Caco-2 (cell line): ENCODE measurements at regions not wholly inside any gene's neighbourhood (a gene's known extent, or its start where the extent isn't known, plus 50 kb on each side); places are given as distances from the start of the nearest gene placed in this dataset.

Experiments
- BruUV-seq: library from RNA; stranded (reverse); fragments of 400-500 nt; replicated peaks from 2 replicates; lab custom pipeline; 2021; lab: Mats Ljungman, UMichigan
- CTCF ChIA-PET: fragments of 300-600 bp; sonication (Branson Sonifier 250); formaldehyde crosslinking; loops from one replicate; lab custom pipeline; 2022; ENCODE audit warnings: antibody characterized with exemption; lab: Charles Lee
- POLR2A ChIA-PET: fragments of 300-600 bp; sonication (Branson Sonifier 250); formaldehyde crosslinking; loops from one replicate; lab custom pipeline; 2022; ENCODE audit warnings: antibody characterized with exemption; lab: Charles Lee
- DNase-seq, 2 experiments: peaks; one replicate each; pipeline versions ENCODE4 v3.0.0 to v3.0.0-alpha.2; 2020 to 2022
- H3K27me3 ChIP-seq: replicated peaks from 2 replicates; pipeline ENCODE4 v1.6.0; 2011; ENCODE audit warnings: low read length; ENCODE audit not compliant: control insufficient read depth, insufficient read depth
- H3K36me3 ChIP-seq: 2 replicates; pipeline ENCODE4 v1.5.1; 2011; ENCODE audit warnings: low read length; ENCODE audit not compliant: control insufficient read depth, insufficient read depth
- H3K4me1 ChIP-seq: fragments of 250-450 bp; sonication (Bioruptor Pico); 2 replicates; pipeline ENCODE4 v1.5.1; 2020; ENCODE audit warnings: mild to moderate bottlenecking
- H3K4me3 ChIP-seq: 2 replicates; pipeline ENCODE4 v1.5.1; 2011; ENCODE audit warnings: low read depth, mild to moderate bottlenecking, control low read depth, low read length
- H3K9me3 ChIP-seq: fragments of 250-450 bp; sonication (Bioruptor Pico); 2 replicates; pipeline ENCODE4 v1.5.1; 2020; ENCODE audit warnings: mild to moderate bottlenecking, moderate library complexity
- H3K27ac Mint-ChIP-seq: one replicate; pipeline ENCODE4 v1.8.0; 2022; ENCODE audit warnings: mixed read lengths; ENCODE audit not compliant: unreplicated experiment
- H3K27me3 Mint-ChIP-seq: one replicate; pipeline ENCODE4 v1.8.0; 2022; ENCODE audit warnings: mixed read lengths; ENCODE audit not compliant: insufficient read depth, unreplicated experiment
- H3K36me3 Mint-ChIP-seq: one replicate; pipeline ENCODE4 v1.8.0; 2022; ENCODE audit warnings: mild to moderate bottlenecking, mixed read lengths; ENCODE audit not compliant: insufficient read depth, unreplicated experiment
- H3K4me1 Mint-ChIP-seq: one replicate; pipeline ENCODE4 v1.8.0; 2022; ENCODE audit warnings: low read depth, mixed read lengths; ENCODE audit not compliant: unreplicated experiment
- H3K4me3 Mint-ChIP-seq: one replicate; pipeline ENCODE4 v1.8.0; 2022; ENCODE audit warnings: mild to moderate bottlenecking, moderate library complexity, mixed read lengths; ENCODE audit not compliant: unreplicated experiment
- H3K9me3 Mint-ChIP-seq: one replicate; pipeline ENCODE4 v1.8.0; 2022; ENCODE audit warnings: mixed read lengths; ENCODE audit not compliant: unreplicated experiment
- intact Hi-C: fragments of 100-400 bp; cut with micrococcal nuclease; formaldehyde crosslinking; loops from one replicate; pipeline ENCODE4 v1.10.0; 2022; ENCODE audit not compliant: unreplicated experiment
- TF ChIP-seq, protein P1 (sequence below), 2 experiments: fragments of 200-600 bp in 1 of 2; IDR thresholded peaks; 1 replicate in 1 of 2; 2 replicates in 1 of 2; pipeline versions ENCODE4 v1.5.1 to v1.8.0; 2011 to 2022; ENCODE audit warnings: antibody characterized with exemption in 1 of 2, control low read depth in 1 of 2, inconsistent platforms in 1 of 2, low read depth in 1 of 2, low read length in 1 of 2, mild to moderate bottlenecking in 1 of 2, moderate library complexity in 1 of 2; ENCODE audit not compliant: insufficient read depth in 1 of 2, severe bottlenecking in 1 of 2, unreplicated experiment in 1 of 2

DNA sequence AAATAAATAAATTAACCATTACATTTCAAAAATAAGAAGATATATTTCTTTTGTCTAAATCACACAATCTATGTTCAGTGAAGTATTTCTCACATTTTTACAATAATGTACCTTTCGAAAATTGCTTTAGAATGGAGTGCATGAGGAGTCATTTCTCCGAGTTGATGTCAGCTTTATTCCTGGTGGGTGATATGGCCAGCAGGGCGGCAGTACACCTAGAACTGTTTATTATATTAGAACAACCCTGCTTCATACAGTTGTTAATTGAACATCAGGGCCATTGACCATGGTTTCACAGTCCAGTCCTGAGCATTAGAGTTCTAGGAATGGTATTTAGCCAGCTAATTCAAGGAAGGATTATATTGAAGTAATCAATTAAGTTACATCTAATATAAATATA is 696.3 kb upstream of the SLC10A2 start:
- Histone ChIP-seq H3K9me3 (no peaks in the 10 kb centered on the region), H3K4me1 (no peaks in the 10 kb centered on the region), H3K36me3 (no peaks in the 10 kb centered on the region), H3K27me3 (no peaks in the 10 kb centered on the region), H3K4me3 (no peak overlapping the region)
- Mint-ChIP-seq H3K4me1 (no peaks in the 10 kb centered on the region), H3K27me3 (no peaks in the 10 kb centered on the region), H3K9me3 (no peaks in the 10 kb centered on the region), H3K4me3 (no peak overlapping the region), H3K27ac (no peak overlapping the region), H3K36me3 (no peaks in the 10 kb centered on the region)
- CTCF ChIA-PET, result no interaction called here
- TF ChIP-seq, protein P1, sequence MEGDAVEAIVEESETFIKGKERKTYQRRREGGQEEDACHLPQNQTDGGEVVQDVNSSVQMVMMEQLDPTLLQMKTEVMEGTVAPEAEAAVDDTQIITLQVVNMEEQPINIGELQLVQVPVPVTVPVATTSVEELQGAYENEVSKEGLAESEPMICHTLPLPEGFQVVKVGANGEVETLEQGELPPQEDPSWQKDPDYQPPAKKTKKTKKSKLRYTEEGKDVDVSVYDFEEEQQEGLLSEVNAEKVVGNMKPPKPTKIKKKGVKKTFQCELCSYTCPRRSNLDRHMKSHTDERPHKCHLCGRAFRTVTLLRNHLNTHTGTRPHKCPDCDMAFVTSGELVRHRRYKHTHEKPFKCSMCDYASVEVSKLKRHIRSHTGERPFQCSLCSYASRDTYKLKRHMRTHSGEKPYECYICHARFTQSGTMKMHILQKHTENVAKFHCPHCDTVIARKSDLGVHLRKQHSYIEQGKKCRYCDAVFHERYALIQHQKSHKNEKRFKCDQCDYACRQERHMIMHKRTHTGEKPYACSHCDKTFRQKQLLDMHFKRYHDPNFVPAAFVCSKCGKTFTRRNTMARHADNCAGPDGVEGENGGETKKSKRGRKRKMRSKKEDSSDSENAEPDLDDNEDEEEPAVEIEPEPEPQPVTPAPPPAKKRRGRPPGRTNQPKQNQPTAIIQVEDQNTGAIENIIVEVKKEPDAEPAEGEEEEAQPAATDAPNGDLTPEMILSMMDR (IDR thresholded peaks at IDR 0.05; ENCODE audit: insufficient read depth in 1 of 2, low read depth in 1 of 2, low read length in 1 of 2, severe bottlenecking in 1 of 2, unreplicated experiment in 1 of 2), result no peak
- intact Hi-C loops, result no loop called here
- BruUV-seq, result no TSS peak
- no peak for DNase-seq
- POLR2A ChIA-PET, result no interaction called here

DNA sequence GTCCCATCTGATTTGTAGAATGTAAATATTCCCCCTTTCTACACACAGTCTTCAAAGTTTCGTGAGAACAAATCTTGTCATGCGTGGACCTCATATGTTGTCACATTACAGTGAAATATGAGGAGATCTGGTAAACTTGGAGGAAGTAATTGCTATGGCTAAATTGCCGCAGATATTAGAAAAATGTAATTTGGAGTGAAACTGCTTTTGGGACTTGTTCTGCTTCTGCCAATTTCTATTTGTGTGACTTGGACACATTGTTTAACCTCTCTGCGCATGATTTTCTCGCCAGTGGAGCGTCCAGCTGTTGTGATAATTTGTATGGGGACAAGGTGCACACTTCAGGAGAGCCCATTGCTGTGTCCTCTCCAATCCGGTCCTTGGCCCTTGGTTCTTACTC is 693.1 kb upstream of the SLC10A2 start:
- ChIA-PET CTCF (no interaction called here), POLR2A (no interaction called here)
- no peaks in the 10 kb centered on the region for H3K27me3 ChIP-seq
- Mint-ChIP-seq H3K27me3 (no peaks in the 10 kb centered on the region), H3K36me3 (no peaks in the 10 kb centered on the region), H3K4me1 (no peaks in the 10 kb centered on the region), H3K4me3 (no peak overlapping the region), H3K9me3 (no peaks in the 10 kb centered on the region), H3K27ac (no peak overlapping the region)
- TF ChIP-seq, protein P1 (IDR thresholded peaks at IDR 0.05; ENCODE audit: insufficient read depth in 1 of 2, low read depth in 1 of 2, low read length in 1 of 2, severe bottlenecking in 1 of 2, unreplicated experiment in 1 of 2), result no peak
- no peaks in the 10 kb centered on the region for H3K36me3 ChIP-seq
- H3K9me3 ChIP-seq, result no peaks in the 10 kb centered on the region
- DNase-seq, result no peak
- no peak overlapping the region for H3K4me3 ChIP-seq
- no TSS peak for BruUV-seq
- H3K4me1 ChIP-seq, result no peaks in the 10 kb centered on the region
- intact Hi-C loops, result no loop called here

DNA sequence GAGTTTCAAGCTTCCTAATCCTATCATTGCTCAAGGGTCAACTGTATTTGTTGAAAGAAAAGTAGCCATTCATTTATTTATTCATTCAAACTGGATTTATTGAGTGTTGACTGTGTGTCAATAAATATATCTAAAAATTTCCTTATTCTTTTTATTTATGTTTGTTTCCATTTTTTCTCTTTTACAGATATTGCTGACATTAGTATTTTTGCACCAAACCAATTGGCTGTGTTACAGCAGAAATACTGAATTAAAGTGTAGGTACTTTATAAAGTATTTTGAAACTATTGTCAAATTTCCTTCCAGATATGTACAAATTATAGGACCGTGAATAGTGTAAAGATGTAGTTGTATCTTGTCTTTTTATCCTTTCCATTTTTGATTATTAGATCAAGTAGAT is 692.0 kb upstream of the SLC10A2 start:
- no peak for DNase-seq
- Histone ChIP-seq H3K4me3 (no peak overlapping the region), H3K4me1 (no peaks in the 10 kb centered on the region), H3K27me3 (no peaks in the 10 kb centered on the region), H3K36me3 (no peaks in the 10 kb centered on the region), H3K9me3 (no peaks in the 10 kb centered on the region)
- no peak overlapping the region for H3K4me3 Mint-ChIP-seq
- ChIA-PET POLR2A (no interaction called here), CTCF (no interaction called here)
- H3K9me3 Mint-ChIP-seq, result no peaks in the 10 kb centered on the region
- BruUV-seq, result no TSS peak
- H3K27me3 Mint-ChIP-seq, result no peaks in the 10 kb centered on the region
- H3K36me3 Mint-ChIP-seq, result no peaks in the 10 kb centered on the region
- TF ChIP-seq, protein P1 (IDR thresholded peaks at IDR 0.05; ENCODE audit: insufficient read depth in 1 of 2, low read depth in 1 of 2, low read length in 1 of 2, severe bottlenecking in 1 of 2, unreplicated experiment in 1 of 2), result no peak
- no peak overlapping the region for H3K27ac Mint-ChIP-seq
- intact Hi-C loops, result no loop called here
- H3K4me1 Mint-ChIP-seq, result no peaks in the 10 kb centered on the region
